Activated naive CD8-positive, alpha-beta T cell (primary cell): ENCODE measurements at regions not wholly inside any gene's neighbourhood (a gene's known extent, or its start where the extent isn't known, plus 50 kb on each side); places are given as distances from the start of the nearest gene placed in this dataset.
"Not testable (repeated sequence)": the region's sequence is repeated elsewhere in the genome, so short reads cannot be mapped to it uniquely, and the experiment has no call there.

ENCODE experiments used
- H3K27ac Mint-ChIP-seq: one replicate; pipeline ENCODE4 v1.8.0; 2021; ENCODE audit warnings: mixed read lengths
- H3K27me3 Mint-ChIP-seq: one replicate; pipeline ENCODE4 v1.8.0; 2021; ENCODE audit warnings: mixed read lengths
- H3K36me3 Mint-ChIP-seq: one replicate; pipeline ENCODE4 v1.8.0; 2021; ENCODE audit warnings: mixed read lengths
- H3K4me1 Mint-ChIP-seq: one replicate; pipeline ENCODE4 v1.8.0; 2021; ENCODE audit warnings: low read depth, mixed read lengths
- H3K4me3 Mint-ChIP-seq: one replicate; pipeline ENCODE4 v1.8.0; 2021; ENCODE audit warnings: mild to moderate bottlenecking, mixed read lengths
- H3K9me3 Mint-ChIP-seq: one replicate; pipeline ENCODE4 v1.8.0; 2021; ENCODE audit warnings: low read depth, mixed read lengths

DNA sequence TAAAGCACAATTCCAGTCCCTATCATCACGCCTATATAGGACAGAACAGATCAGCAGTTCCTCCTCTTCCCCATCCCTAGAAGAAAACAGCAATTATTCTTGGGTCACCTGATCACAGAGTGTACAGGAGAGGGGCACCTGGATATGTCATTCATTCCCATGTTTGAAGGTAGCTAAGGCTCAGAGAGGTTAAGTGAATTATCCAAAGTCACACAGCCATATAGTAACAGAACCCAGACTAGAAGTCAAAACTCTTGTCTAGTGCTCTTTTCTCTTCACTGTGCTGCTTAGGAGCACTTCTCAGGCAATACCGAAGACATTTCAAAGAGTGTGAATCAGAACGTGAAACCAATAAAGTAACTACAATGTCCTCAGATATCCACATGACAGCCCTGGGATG, 93.0 kb upstream of the ATL2 start:
- no peaks in the 10 kb centered on the region for H3K27me3 Mint-ChIP-seq
- no peak overlapping the region for H3K27ac Mint-ChIP-seq
- no peaks in the 10 kb centered on the region for H3K9me3 Mint-ChIP-seq
- H3K36me3 Mint-ChIP-seq, result no peaks in the 10 kb centered on the region
- no peak overlapping the region for H3K4me3 Mint-ChIP-seq
- peaks cover 3% of the 10 kb centered on the region for H3K4me1 Mint-ChIP-seq

DNA sequence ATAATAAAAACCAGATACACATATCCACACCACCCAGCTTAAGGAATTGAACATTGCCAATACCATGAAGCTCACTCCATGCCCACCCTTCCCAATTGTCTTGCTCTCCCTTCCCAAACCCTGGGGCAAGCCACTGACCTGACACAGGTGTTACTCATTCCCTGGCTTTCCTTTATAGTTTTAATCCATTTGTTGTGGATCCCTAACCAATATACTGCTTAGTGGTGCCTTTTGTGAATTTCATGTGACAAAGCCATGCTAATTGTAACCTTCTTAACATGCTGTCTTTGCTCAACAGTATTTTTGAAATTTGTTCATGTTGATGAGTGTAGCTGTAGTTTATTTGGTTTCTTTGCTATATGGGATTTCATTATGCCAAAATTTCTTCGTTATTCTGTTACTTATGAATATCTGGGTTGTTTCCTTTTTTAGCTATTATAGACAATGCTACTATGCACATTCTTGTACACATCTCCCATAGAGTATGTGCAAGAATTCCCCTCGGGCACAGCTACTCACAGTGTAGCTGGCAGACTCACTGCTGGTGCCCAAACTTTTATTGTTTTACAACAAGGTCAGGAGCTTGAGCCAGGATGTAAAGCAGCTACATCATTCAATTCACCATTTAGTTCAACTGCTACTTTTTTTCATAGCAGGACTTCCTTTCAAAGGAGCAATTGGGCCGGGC, 90.8 kb upstream of the ATL2 start:
- Mint-ChIP-seq H3K9me3 (no peaks in the 10 kb centered on the region), H3K27me3 (no peaks in the 10 kb centered on the region), H3K36me3 (no peaks in the 10 kb centered on the region), H3K4me1 (no peaks in the 10 kb centered on the region), H3K4me3 (no peak overlapping the region), H3K27ac (no peak overlapping the region)

DNA sequence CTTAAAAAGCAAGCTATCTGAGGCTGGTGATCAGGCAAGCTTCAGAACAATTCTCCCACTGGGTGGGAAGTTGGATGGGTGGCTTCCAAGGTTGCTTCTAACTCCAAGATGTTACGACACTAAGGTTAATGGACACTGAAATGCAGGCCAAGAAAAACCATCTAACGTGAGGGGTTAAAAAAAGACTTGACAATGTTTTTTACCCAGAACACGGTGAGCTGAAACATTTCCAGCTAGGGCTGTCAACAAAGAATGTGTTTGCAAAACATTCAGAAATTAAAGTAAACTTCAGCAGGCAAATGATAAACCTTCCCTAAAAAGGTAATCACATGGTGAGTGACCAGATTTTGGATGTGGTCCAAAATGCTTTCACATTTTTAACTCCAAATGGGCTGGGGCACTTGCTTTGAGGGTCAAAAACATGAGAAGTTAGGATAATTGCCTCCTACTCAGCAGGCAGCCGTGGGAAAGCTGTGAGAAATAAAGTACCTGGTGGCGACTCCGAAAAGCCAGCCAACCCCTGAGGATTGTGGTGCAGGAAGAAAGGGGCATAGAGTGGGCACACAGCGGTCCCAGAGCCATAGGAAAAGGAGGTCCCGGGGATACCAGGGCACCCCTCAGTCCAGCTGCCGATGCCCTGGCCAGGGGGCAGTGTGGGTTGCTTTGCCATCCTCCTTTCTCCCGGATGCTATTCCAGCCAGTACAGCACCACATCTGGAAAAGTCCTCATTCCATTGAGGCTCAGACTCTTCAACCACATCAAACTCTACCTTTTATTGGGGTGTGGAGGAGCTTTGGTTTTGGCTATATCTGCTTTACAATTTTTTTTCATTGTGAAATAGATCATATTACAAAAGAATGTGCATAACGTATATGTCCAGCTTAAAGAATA, 90.0 kb upstream of the ATL2 start:
- Mint-ChIP-seq H3K4me3 (no peak overlapping the region), H3K4me1 (peaks cover 7% of the 10 kb centered on the region), H3K27ac (no peak overlapping the region), H3K36me3 (no peaks in the 10 kb centered on the region), H3K27me3 (no peaks in the 10 kb centered on the region), H3K9me3 (no peaks in the 10 kb centered on the region)

DNA sequence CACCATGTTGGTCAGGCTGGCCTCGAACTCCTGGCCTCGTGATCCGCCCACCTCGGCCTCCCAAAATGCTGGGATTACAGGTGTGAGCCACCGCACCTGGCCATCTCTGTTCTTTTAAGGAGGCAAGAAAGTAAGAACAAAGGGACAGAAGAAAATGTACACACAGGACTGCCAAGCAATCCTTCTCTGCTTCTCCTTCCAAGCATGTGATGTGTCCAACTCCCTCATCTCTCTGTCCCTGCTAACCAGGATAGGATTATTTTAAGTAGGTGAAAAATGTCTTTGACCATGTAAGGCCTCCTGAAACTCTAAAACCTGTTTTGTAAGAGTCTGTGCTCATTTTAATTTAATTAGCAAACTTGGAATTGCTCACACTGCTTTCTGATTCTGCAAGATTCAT, 89.3 kb upstream of the ATL2 start:
- Mint-ChIP-seq H3K4me1 (peaks cover 9% of the 10 kb centered on the region), H3K27ac (no peak overlapping the region), H3K36me3 (no peaks in the 10 kb centered on the region), H3K4me3 (no peak overlapping the region), H3K27me3 (no peaks in the 10 kb centered on the region), H3K9me3 (no peaks in the 10 kb centered on the region)

DNA sequence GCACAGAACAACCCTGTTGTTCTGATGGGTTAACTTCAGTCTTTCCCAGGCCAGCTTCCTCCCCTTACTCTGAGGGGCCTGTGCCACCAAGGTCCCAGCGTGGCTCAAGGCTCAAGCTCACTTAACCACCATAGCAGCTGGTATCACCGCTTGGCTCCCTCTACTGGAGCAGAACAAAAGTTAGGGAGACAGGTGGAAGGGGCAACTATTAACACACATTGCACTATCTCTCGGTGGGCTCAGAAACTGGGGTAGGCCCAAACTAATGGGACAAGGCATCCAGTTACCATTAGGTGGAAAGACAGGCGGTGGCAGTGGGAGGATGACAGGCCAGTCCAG, 88.7 kb upstream of the ATL2 start:
- no peak overlapping the region for H3K27ac Mint-ChIP-seq
- H3K27me3 Mint-ChIP-seq, result no peaks in the 10 kb centered on the region

DNA sequence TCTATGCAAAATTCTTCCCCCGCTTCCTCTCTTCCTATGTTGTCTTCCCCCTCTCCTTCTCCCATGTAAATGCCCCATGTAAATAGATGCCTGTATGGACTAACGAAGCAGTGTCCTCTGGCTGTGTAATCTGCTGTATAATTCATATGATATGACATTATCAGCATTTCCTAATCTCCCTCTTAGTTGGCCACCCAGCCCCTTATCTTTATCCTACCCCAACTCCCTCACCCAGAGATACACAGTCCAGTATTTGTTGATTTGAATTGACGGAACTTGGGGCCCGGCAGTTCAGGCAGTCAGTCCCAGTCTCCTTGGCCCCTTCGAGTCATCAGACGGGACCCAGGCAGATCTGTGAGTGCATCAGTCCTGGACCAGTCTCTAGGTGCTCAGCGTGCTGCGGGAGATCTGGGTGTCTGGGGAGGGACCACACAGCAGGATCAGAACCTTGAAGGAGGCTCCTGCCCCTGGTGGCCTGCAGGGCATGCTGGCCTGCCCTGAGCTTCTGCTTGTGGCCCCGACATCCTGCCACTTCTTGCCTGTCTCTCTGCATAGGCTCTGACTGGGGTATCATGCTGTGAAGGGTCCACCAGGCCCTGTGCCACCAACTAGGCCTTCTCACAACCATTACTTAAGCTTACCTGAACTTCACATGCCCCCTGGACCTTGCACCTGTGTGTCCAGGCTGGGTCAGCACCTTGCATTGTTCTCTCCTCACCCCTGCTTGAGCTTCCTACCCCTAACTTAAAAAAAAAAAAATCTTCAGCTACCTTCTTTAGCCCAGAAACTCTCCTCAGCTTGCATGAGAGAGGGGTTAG, 88.1 kb upstream of the ATL2 start:
- Mint-ChIP-seq H3K27me3 (no peaks in the 10 kb centered on the region), H3K36me3 (no peaks in the 10 kb centered on the region), H3K4me3 (no peak overlapping the region), H3K4me1 (peaks cover 9% of the 10 kb centered on the region), H3K9me3 (no peaks in the 10 kb centered on the region), H3K27ac (no peak overlapping the region)

More for the DNA sequence above, 88.7 kb upstream of the ATL2 start:
- Mint-ChIP-seq H3K36me3 (no peaks in the 10 kb centered on the region), H3K4me3 (no peak overlapping the region), H3K4me1 (peaks cover 9% of the 10 kb centered on the region), H3K9me3 (no peaks in the 10 kb centered on the region)

DNA sequence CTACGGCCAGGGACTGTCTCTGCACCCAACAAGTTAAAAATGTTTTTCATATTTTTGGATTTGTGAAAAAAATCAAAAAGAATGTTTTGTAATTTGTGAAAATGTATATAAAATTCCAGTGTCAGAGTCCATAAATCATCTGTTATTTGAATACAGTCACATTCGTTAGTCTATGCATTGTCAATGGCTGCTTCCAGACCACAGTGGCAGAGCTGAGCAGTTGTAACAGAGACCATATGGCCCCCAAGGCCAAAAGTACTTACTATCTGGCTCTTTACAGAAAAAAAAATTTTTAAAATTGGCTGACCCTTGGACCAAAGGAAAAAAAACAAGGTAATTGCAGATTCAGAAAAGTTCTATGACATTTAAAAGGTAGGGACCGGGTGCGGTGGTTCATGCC, 86.7 kb upstream of the ATL2 start:
- Mint-ChIP-seq H3K4me3 (no peak overlapping the region), H3K4me1 (peaks cover 9% of the 10 kb centered on the region), H3K27me3 (no peaks in the 10 kb centered on the region), H3K36me3 (no peaks in the 10 kb centered on the region), H3K27ac (no peak overlapping the region), H3K9me3 (no peaks in the 10 kb centered on the region)

DNA sequence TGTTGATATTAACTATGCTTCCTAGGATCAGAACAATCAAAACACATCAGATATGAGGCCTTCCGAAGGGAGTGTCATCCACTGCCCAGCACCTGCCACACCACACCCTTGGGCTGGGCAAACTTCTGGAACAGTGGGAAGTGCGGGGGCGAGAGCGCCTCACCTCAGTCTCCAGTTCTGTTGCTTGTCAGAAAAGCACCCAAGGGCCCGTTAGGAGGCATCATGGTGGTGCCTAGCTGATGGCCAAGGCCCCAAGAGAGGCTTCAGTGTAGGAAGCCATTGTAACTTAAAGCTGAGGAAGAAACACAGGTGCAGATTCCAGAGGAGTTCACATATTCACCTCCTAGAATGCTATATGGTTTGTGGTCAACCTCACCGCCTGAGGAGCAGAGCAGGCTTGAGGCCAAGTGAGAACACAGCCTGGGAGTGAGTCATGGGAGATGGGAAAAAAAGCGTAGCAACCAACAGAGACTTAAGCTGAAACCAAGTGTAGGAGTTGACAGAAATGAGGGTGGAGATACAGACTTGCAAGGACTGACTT, 85.1 kb upstream of the ATL2 start:
- Mint-ChIP-seq H3K27ac (peak overlapping the region; percentile 25), H3K27me3 (peaks cover 6% of the 10 kb centered on the region), H3K36me3 (no peaks in the 10 kb centered on the region), H3K4me3 (no peak overlapping the region), H3K9me3 (no peaks in the 10 kb centered on the region), H3K4me1 (peaks cover 9% of the 10 kb centered on the region)

DNA sequence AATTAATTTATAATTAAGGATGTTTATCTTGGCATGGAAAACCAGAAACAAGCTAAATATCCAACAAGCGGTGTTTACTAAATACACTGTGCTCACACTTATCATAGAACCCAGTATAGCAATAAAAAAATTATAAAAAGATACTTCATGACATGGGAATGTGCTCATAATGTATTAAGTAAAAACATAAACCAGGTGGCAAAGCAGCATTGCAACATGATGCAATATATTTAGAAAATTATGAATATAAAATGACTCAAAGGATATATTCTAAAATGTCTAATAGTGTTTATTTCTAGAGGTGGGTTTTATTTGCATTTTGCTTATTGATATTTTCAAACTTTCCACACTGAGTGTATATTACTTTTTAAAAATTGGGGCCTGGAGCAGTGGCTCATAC, 84.4 kb upstream of the ATL2 start:
- Mint-ChIP-seq H3K4me1 (peaks cover 9% of the 10 kb centered on the region), H3K36me3 (no peaks in the 10 kb centered on the region), H3K27me3 (peaks cover 6% of the 10 kb centered on the region), H3K27ac (no peak overlapping the region), H3K9me3 (no peaks in the 10 kb centered on the region), H3K4me3 (no peak overlapping the region)

DNA sequence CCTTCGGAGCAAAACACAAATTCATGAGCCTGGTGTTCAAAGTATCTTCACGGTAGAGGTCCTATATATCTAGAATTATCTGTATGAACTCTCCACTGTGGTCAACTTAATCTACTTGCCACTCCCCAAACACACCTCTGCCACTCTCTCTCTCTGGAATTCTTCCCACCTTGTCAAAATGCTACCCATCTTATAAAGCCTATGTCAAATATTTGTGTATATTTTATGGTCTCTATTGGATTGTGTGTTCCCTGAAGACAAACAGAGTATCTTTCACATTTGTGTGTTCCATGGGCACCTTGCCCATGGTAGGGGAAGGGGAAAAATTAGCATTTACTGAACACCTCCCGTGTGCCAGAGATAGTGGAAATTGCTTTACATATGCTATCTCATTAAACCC, 83.2 kb upstream of the ATL2 start:
- peaks cover 6% of the 10 kb centered on the region for H3K27me3 Mint-ChIP-seq
- H3K36me3 Mint-ChIP-seq, result no peaks in the 10 kb centered on the region
- H3K27ac Mint-ChIP-seq, result no peak overlapping the region
- no peak overlapping the region for H3K4me3 Mint-ChIP-seq
- H3K9me3 Mint-ChIP-seq, result no peaks in the 10 kb centered on the region
- peaks cover 9% of the 10 kb centered on the region for H3K4me1 Mint-ChIP-seq

DNA sequence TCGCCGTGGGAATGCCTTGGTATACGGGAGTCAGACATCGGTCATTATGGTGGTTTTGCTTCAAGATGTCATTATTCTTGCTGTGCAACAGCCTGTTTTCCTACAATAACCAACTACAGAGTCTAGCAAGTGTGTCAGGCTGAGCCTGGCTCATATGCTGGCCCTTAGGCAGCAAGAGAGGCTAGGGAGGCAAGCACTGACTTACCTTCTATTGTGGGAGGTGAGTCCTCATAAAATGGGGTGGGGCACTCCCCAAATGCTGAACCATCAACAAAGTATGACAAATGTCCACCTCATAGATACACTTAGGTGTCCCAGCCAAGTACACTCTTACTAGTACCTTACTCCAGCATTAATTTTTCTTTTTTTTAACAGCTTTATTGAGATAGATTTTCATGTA, 77.0 kb upstream of the ATL2 start:
- Mint-ChIP-seq H3K27me3 (peaks cover 6% of the 10 kb centered on the region), H3K4me1 (no peaks in the 10 kb centered on the region), H3K27ac (no peak overlapping the region), H3K4me3 (no peak overlapping the region), H3K9me3 (no peaks in the 10 kb centered on the region), H3K36me3 (no peaks in the 10 kb centered on the region)

DNA sequence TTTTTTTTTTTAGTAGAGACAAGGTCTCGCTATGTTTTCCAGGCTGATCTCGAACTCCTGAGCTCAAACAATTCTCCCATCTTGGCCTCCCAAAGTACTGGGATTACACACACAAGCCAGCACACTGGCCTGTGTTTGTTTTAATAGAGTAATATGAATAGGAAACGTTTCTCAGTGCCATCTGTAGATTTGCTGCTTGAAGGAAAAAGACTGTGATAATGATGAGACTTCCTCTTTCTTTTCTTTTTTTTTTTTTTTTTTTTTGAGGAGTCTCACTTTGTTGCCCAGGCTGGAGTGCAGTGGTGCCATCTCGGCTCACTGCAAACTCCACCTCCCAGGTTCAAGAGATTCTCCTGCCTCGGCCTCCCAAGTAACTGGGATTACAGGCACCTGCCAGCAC, 74.7 kb upstream of the ATL2 start:
- not testable (repeated sequence) for H3K27me3 Mint-ChIP-seq, H3K4me3 Mint-ChIP-seq, H3K36me3 Mint-ChIP-seq, H3K4me1 Mint-ChIP-seq, H3K9me3 Mint-ChIP-seq, H3K27ac Mint-ChIP-seq

DNA sequence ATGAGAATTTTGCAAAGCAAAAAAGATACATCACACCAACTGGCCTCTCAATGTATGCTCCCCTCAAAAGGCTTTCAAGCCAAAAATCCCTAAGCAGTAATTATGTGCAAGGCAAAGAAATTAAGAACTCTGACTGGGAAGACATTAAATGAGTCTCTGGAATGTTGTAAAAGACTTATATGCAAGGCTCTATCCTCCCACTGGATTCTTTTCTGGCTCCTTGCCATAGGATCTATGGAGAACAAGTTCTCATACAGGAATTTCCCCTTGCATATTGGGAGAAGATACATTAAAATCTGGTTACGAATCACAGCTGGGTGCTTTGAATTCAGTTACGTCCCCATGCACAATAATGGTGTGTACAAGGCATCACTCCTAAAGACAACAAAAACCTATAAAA, 73.4 kb upstream of the ATL2 start:
- Mint-ChIP-seq H3K36me3 (no peaks in the 10 kb centered on the region), H3K27me3 (no peaks in the 10 kb centered on the region), H3K9me3 (no peaks in the 10 kb centered on the region), H3K4me3 (no peak overlapping the region), H3K4me1 (no peaks in the 10 kb centered on the region), H3K27ac (no peak overlapping the region)

DNA sequence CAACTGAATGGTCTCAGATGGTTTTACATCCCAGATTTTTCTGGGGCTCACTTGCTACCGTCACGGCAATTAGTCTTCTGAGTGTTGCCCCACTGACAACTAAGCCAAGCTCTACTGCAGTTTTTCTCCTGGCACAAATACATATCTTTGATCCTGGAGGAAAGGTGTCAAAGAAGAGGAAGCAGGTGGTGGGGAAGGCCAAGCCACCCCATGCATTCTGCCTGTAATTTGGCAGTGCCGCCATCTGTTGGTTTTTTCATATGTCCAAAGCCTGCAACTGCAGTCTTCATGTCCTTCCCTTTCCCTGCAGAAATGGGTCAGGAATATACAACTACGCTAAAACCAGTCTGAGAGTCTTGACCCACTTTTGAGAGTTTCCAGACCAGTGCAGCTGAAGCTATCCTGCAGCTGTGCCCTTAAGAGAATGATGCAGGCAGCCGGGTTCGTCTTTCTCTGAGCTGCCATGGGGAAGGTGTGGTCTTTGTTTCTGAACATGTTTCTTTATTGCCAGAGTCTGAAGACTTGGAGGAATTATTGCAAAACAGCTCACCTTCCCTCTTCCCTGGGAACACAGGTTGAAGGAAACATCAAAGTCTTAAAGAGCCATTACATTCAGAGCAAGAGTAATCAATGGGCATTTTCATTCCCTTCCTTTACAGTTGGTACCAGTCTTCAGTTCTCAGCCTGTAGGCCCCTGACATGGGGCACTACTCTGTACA, 71.8 kb upstream of the ATL2 start:
- Mint-ChIP-seq H3K27me3 (peaks cover 2% of the 10 kb centered on the region), H3K9me3 (no peaks in the 10 kb centered on the region), H3K27ac (no peak overlapping the region), H3K4me3 (no peak overlapping the region), H3K36me3 (no peaks in the 10 kb centered on the region), H3K4me1 (no peaks in the 10 kb centered on the region)
